T47D (cell line): ENCODE measurements at regions not wholly inside any gene's neighbourhood (a gene's known extent, or its start where the extent isn't known, plus 50 kb on each side); places are given as distances from the start of the nearest gene placed in this dataset.

Experiments used
- DNase-seq, 2 experiments: peaks; one replicate each; pipeline versions ENCODE4 v3.0.0 to v3.0.0-alpha.2; 2011 to 2012; ENCODE audit warnings: low read depth in 1 of 2, low spot score in 1 of 2
- JUND ChIP-seq: IDR thresholded peaks from 2 replicates; pipeline ENCODE4 v1.6.1; 2012; ENCODE audit warnings: low read depth
- in situ Hi-C: cut with HindIII; loops from 2 replicates; pipeline ENCODE4 v1.10.0; 2016; ENCODE audit warnings: low sequenced_read_pairs, low pct_unique_long_range_greater_than_20kb

GRCh38 chr20:4546342-4546741 lies 139.9 kb upstream of the PRNP start:
- no peak for TF ChIP-seq JUND
- in situ Hi-C loops, result no loop called here
- DNase-seq, result no peak

GRCh38 chr20:4545526-4545925 lies 140.7 kb upstream of the PRNP start:
- in situ Hi-C loops, result no loop called here
- DNase-seq, result no peak
- no peak for TF ChIP-seq JUND

- in situ Hi-C loops, result no loop called here
- no peak for TF ChIP-seq JUND
- DNase-seq, result no peak
Measured at GRCh38 chr20:4544765-4545164, 141.5 kb upstream of the PRNP start.

- in situ Hi-C loops, result no loop called here
- no peak for DNase-seq
- no peak for TF ChIP-seq JUND
Measured at GRCh38 chr20:4542270-4542669, 144.0 kb upstream of the PRNP start.

GRCh38 chr20:4534315-4534714 lies 151.9 kb upstream of the PRNP start:
- no peak for DNase-seq
- in situ Hi-C loops, result no loop called here
- TF ChIP-seq JUND, result no peak

- in situ Hi-C loops, result no loop called here
- DNase-seq, result no peak
- no peak for TF ChIP-seq JUND
Measured at GRCh38 chr20:4533368-4534133, 152.7 kb upstream of the PRNP start.

- TF ChIP-seq JUND, result no peak
- in situ Hi-C loops, result no loop called here
- no peak for DNase-seq
Measured at GRCh38 chr20:4532772-4533171, 153.5 kb upstream of the PRNP start.

- no peak for TF ChIP-seq JUND
- DNase-seq, result no peak
- in situ Hi-C loops, result no loop called here
Measured at GRCh38 chr20:4524792-4525191, 161.5 kb upstream of the PRNP start.

- in situ Hi-C loops, result no loop called here
- no peak for DNase-seq
- no peak for TF ChIP-seq JUND
Measured at GRCh38 chr20:4524307-4524706, 161.9 kb upstream of the PRNP start.

GRCh38 chr20:4522310-4522709 lies 163.9 kb upstream of the PRNP start:
- in situ Hi-C loops, result no loop called here

GRCh38 chr20:4521170-4521968 lies 164.9 kb upstream of the PRNP start:
- no peak for TF ChIP-seq JUND
- no peak for DNase-seq
- in situ Hi-C loops, result no loop called here

More at GRCh38 chr20:4522310-4522709, 163.9 kb upstream of the PRNP start:
- no peak for TF ChIP-seq JUND
- DNase-seq, result no peak

- DNase-seq, result no peak
- no peak for TF ChIP-seq JUND
- in situ Hi-C loops, result no loop called here
Measured at GRCh38 chr20:4519534-4519933, 166.7 kb upstream of the PRNP start.

- in situ Hi-C loops, result no loop called here
- no peak for TF ChIP-seq JUND
- DNase-seq, result no peak
Measured at GRCh38 chr20:4516876-4517275, 169.4 kb upstream of the PRNP start.
